SK-N-SH (cell line): ENCODE measurements at regions not wholly inside any gene's neighbourhood (a gene's known extent, or its start where the extent isn't known, plus 50 kb on each side); places are given as distances from the start of the nearest gene placed in this dataset.

ENCODE experiments used
- CTCF ChIP-seq: fragments of 200-600 bp; sonication (generic); IDR thresholded peaks from 2 replicates; pipeline ENCODE4 v1.6.1; 2017; ENCODE audit warnings: antibody characterized with exemption, mild to moderate bottlenecking, moderate library complexity
- EP300 ChIP-seq, 2 experiments: IDR thresholded peaks; 2 replicates each; pipeline versions ENCODE4 v1.4.0 to v1.6.1; 2012; ENCODE audit warnings: borderline replicate concordance in 1 of 2, low read depth in 1 of 2, low read length in 1 of 2
- EZH2phosphoT487 ChIP-seq: fragments of 200-600 bp; sonication (generic); IDR thresholded peaks from 2 replicates; pipeline ENCODE4 v1.6.1; 2017; ENCODE audit warnings: low read depth, mixed run types, mild to moderate bottlenecking, antibody characterized with exemption, moderate library complexity, borderline replicate concordance
- GATA2 ChIP-seq: sonication (generic); formaldehyde crosslinking; IDR thresholded peaks from 2 replicates; pipeline ENCODE4 v1.5.0; 2020; ENCODE audit warnings: mild to moderate bottlenecking, missing genetic modification reagents
- MAX ChIP-seq: IDR thresholded peaks from 2 replicates; pipeline ENCODE4 v1.4.0; 2012; ENCODE audit warnings: low read depth
- POLR2AphosphoS5 ChIP-seq: IDR thresholded peaks from 2 replicates; pipeline ENCODE4 v1.6.1; 2012; ENCODE audit warnings: low read depth, low read length
- REST ChIP-seq: IDR thresholded peaks from 2 replicates; pipeline ENCODE4 v1.6.1; 2012; ENCODE audit warnings: mild to moderate bottlenecking, low read depth, low read length, moderate library complexity
- RFX5 ChIP-seq: IDR thresholded peaks from 2 replicates; pipeline ENCODE4 v1.6.1; 2012; ENCODE audit warnings: mild to moderate bottlenecking, improper control_type of control experiment, low read length
- SIN3A ChIP-seq: IDR thresholded peaks from 2 replicates; pipeline ENCODE4 v1.6.1; 2012; ENCODE audit warnings: low read depth, mild to moderate bottlenecking, low read length, moderate library complexity, borderline replicate concordance
- TAF1 ChIP-seq: IDR thresholded peaks from 2 replicates; pipeline ENCODE4 v1.6.1; 2012; ENCODE audit warnings: low read depth, mild to moderate bottlenecking, low read length, moderate library complexity, borderline replicate concordance
- USF2 ChIP-seq: fragments of 150-350 bp; IDR thresholded peaks from 2 replicates; pipeline ENCODE4 v1.6.1; 2017; ENCODE audit warnings: antibody characterized with exemption, low read length, low read depth, borderline replicate concordance

GRCh38 chr2:8123464-8123863 is 558.4 kb upstream of the ID2 start:
- TF ChIP-seq CTCF (no peak), USF2 (no peak), MAX (no peak), TAF1 (no peak), EP300 (IDR thresholded peaks at IDR 0.05; ENCODE audit: borderline replicate concordance in 1 of 2, low read depth in 1 of 2, low read length in 1 of 2) (no peak), EZH2phosphoT487 (no peak), RFX5 (no peak), POLR2AphosphoS5 (no peak), REST (no peak), GATA2 (CRISPR knock-in tag) (no peak), SIN3A (no peak)
